ENCODE measurements at regions not wholly inside any gene's neighbourhood (a gene's known extent, or its start where the extent isn't known, plus 50 kb on each side); places are given as distances from the start of the nearest gene placed in this dataset.

- DNase-seq: no peak
Measured at GRCh38 chr6:93604951-93605350, 185.6 kb upstream of the EPHA7 start.

- no peak for DNase-seq
Measured at GRCh38 chr6:93592417-93592816, 173.1 kb upstream of the EPHA7 start.

- DNase-seq: no peak
Measured at GRCh38 chr6:93586306-93586705, 166.9 kb upstream of the EPHA7 start.

- DNase-seq: no peak
Measured at GRCh38 chr6:93584300-93584699, 164.9 kb upstream of the EPHA7 start.

GRCh38 chr6:93581371-93581770, 162.0 kb upstream of the EPHA7 start:
- DNase-seq: no peak

- no peak for DNase-seq
Measured at GRCh38 chr6:93580446-93580845, 161.1 kb upstream of the EPHA7 start.

- no peak for DNase-seq
Measured at GRCh38 chr6:93575495-93576267, 156.3 kb upstream of the EPHA7 start.

- DNase-seq: no peak
Measured at GRCh38 chr6:93574299-93574698, 154.9 kb upstream of the EPHA7 start.

GRCh38 chr6:93571346-93571745, 152.0 kb upstream of the EPHA7 start:
- DNase-seq: no peak

- no peak for DNase-seq
Measured at GRCh38 chr6:93568169-93568568, 148.8 kb upstream of the EPHA7 start.

GRCh38 chr6:93567164-93567563, 147.8 kb upstream of the EPHA7 start:
- no peak for DNase-seq

GRCh38 chr6:93566285-93566684, 146.9 kb upstream of the EPHA7 start:
- no peak for DNase-seq

- DNase-seq: no peak
Measured at GRCh38 chr6:93562582-93562981, 143.2 kb upstream of the EPHA7 start.

- no peak for DNase-seq
Measured at GRCh38 chr6:93555292-93555691, 135.9 kb upstream of the EPHA7 start.

GRCh38 chr6:93554018-93554417, 134.7 kb upstream of the EPHA7 start:
- no peak for DNase-seq

GRCh38 chr6:93550551-93551276, 131.4 kb upstream of the EPHA7 start:
- no peak for DNase-seq

- DNase-seq: no peak
Measured at GRCh38 chr6:93549868-93550267, 130.5 kb upstream of the EPHA7 start.

- DNase-seq: no peak
Measured at GRCh38 chr6:93524671-93525451, 105.5 kb upstream of the EPHA7 start.

- no peak for DNase-seq
Measured at GRCh38 chr6:93523365-93523764, 104.0 kb upstream of the EPHA7 start.

GRCh38 chr6:93516441-93516840, 97.1 kb upstream of the EPHA7 start:
- DNase-seq: no peak

GRCh38 chr6:93515736-93516135, 96.4 kb upstream of the EPHA7 start:
- no peak for DNase-seq

- DNase-seq: no peak
Measured at GRCh38 chr6:93498713-93499112, 79.4 kb upstream of the EPHA7 start.

- DNase-seq: no peak
Measured at GRCh38 chr6:93496548-93496947, 77.2 kb upstream of the EPHA7 start.

GRCh38 chr6:93494057-93494456, 74.7 kb upstream of the EPHA7 start:
- no peak for DNase-seq

Data from SIG-M5 (cell line).